ENCODE measurements at regions not wholly inside any gene's neighbourhood (a gene's known extent, or its start where the extent isn't known, plus 50 kb on each side); places are given as distances from the start of the nearest gene placed in this dataset.

- peak; percentile 31; the same call in 1 of the 2 replicates for TF ChIP-seq GATA2 (IDR thresholded peaks at IDR 0.05; ENCODE audit: low read depth, low read length)
- peak; percentile 61 for TF ChIP-seq GATA3 (IDR thresholded peaks at IDR 0.05; ENCODE audit: low read depth, low read length)
Measured at GRCh38 chr3:65093641-65094040, 405.8 kb upstream of the ADAMTS9 start.
